Neural crest cell (in vitro differentiated cells): ENCODE measurements at regions not wholly inside any gene's neighbourhood (a gene's known extent, or its start where the extent isn't known, plus 50 kb on each side); places are given as distances from the start of the nearest gene placed in this dataset.

ENCODE experiments used
- DNase-seq: peaks from one replicate; pipeline ENCODE4 v3.0.0; 2021; ENCODE audit warnings: low read depth, mixed read lengths, low spot score
- H3K27ac Mint-ChIP-seq: one replicate; pipeline ENCODE4 v1.8.0; 2021; ENCODE audit warnings: mild to moderate bottlenecking, mixed read lengths; ENCODE audit not compliant: unreplicated experiment
- H3K27me3 Mint-ChIP-seq: 2 replicates; pipeline ENCODE4 v1.8.0; 2021; ENCODE audit warnings: low read depth, mild to moderate bottlenecking, mixed read lengths
- H3K36me3 Mint-ChIP-seq: 2 replicates; pipeline ENCODE4 v1.8.0; 2021; ENCODE audit warnings: low read depth, mild to moderate bottlenecking, mixed read lengths
- H3K4me1 Mint-ChIP-seq: 2 replicates; pipeline ENCODE4 v1.8.0; 2021; ENCODE audit warnings: mixed read lengths
- H3K4me3 Mint-ChIP-seq: one replicate; pipeline ENCODE4 v1.8.0; 2021; ENCODE audit warnings: mild to moderate bottlenecking, mixed read lengths
- H3K9me3 Mint-ChIP-seq: 2 replicates; pipeline ENCODE4 v1.8.0; 2021; ENCODE audit warnings: mixed read lengths
- TF ChIP-seq, protein P1 (sequence below): fragments of 200-600 bp; sonication (generic); conservative IDR thresholded peaks from 2 replicates; pipeline ENCODE4 v1.5.0; 2021; ENCODE audit warnings: antibody characterized with exemption, mild to moderate bottlenecking

DNA sequence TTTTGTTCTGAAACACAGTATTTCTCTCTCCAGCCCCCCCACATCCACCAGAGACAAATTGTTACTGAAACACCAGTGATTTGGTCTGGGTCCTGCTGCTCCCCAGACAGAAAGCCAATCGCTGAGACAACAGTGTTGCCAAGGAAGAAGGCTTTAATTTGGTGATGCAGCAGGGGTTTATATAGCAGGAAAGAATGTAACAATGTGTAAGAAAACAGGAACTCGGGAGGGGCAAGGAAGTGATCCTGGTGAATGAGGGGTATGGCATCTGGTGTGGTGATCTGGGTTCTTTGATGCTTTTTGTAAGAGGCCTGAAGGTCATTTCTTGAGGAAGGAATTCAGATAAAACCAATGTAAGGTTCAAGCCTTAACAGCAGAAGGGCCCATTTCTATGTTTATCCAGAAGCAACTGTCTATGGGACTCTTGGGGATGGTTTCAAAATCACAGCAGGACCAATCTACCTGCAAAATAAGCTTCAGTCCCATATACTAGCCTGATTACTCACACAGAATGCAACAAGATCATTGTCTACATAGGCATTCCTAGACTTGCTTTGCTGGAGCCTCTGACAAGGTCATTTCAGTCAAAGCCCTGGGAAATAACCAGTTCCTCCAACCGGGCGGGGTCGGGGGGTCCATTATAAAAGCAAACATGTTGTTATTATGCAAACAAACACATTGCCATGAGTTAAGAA lies 445.2 kb upstream of the ZFP42 start:
- DNase-seq: no peak
- Mint-ChIP-seq H3K27ac (no peak overlapping the region), H3K27me3 (no peaks in the 10 kb centered on the region), H3K36me3 (no peaks in the 10 kb centered on the region), H3K4me3 (no peak overlapping the region), H3K9me3 (peaks cover 5% of the 10 kb centered on the region), H3K4me1 (no peaks in the 10 kb centered on the region)
- TF ChIP-seq, protein P1, sequence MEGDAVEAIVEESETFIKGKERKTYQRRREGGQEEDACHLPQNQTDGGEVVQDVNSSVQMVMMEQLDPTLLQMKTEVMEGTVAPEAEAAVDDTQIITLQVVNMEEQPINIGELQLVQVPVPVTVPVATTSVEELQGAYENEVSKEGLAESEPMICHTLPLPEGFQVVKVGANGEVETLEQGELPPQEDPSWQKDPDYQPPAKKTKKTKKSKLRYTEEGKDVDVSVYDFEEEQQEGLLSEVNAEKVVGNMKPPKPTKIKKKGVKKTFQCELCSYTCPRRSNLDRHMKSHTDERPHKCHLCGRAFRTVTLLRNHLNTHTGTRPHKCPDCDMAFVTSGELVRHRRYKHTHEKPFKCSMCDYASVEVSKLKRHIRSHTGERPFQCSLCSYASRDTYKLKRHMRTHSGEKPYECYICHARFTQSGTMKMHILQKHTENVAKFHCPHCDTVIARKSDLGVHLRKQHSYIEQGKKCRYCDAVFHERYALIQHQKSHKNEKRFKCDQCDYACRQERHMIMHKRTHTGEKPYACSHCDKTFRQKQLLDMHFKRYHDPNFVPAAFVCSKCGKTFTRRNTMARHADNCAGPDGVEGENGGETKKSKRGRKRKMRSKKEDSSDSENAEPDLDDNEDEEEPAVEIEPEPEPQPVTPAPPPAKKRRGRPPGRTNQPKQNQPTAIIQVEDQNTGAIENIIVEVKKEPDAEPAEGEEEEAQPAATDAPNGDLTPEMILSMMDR: no peak

DNA sequence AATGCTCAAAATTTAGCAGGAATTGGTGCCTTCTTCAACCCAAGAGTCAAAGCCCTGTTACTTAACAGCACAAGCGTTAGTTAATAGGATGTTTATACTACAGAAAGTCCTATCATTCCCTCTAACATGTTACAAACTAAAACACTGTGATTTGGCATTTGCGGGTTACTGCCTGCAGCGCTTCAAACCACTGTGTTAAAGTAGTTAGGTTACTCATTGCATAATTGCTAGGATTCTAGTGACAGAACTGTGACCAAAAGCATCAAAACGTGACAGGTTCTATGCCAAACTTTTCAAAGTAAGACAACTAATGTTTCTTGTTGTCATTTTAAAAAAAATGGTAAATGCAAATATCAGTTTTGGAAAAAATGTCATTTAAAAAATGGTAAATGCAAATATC lies 442.8 kb upstream of the ZFP42 start:
- TF ChIP-seq, protein P1: no peak
- Mint-ChIP-seq H3K36me3 (no peaks in the 10 kb centered on the region), H3K27ac (no peak overlapping the region), H3K9me3 (peaks cover 5% of the 10 kb centered on the region), H3K4me1 (peaks cover 3% of the 10 kb centered on the region), H3K4me3 (no peak overlapping the region), H3K27me3 (no peaks in the 10 kb centered on the region)
- DNase-seq: no peak

DNA sequence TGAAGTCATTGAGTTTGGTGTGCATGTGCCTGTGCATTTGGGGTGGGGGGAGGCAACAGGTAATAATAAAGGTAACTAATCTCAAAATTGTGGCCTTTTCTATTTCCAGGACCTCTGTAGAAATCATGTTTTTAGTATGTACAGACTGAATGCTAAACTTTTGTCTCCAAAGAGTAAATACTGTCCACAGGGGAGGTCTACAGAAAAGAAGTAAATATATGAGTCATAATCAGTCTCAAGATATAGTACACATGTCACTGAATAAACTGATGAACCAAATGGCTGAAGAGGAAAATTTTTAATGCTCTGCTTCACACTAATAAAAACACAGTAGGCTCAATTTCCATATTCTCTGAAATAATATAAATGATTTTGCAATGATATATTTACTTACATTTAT lies 440.4 kb upstream of the ZFP42 start:
- no peak for DNase-seq
- H3K9me3 Mint-ChIP-seq: peaks cover 5% of the 10 kb centered on the region
- TF ChIP-seq, protein P1: no peak
- peaks cover 9% of the 10 kb centered on the region for H3K4me1 Mint-ChIP-seq
- H3K4me3 Mint-ChIP-seq: no peak overlapping the region
- peaks cover 3% of the 10 kb centered on the region for H3K27me3 Mint-ChIP-seq
- no peak overlapping the region for H3K27ac Mint-ChIP-seq
- no peaks in the 10 kb centered on the region for H3K36me3 Mint-ChIP-seq

DNA sequence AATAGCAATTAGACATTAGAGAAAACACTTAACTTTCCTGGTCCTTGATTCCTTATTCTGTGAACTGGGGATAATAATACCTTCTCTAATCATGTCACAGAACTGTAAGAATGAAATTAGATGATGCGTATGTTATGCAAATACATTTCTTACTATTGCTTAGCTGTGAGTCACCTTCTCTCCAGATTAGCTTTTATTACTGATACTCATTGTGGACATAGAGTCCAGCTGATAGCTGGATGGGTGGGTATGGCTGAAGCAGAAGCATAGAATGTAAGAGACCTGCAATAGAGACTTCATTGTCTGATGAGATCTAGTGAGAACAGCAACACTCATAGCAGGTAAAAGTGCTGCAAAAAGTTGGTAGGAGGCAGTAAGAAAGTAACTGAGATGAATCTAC lies 437.2 kb upstream of the ZFP42 start:
- DNase-seq: no peak
- Mint-ChIP-seq H3K36me3 (no peaks in the 10 kb centered on the region), H3K27me3 (peaks cover 3% of the 10 kb centered on the region), H3K27ac (no peak overlapping the region), H3K9me3 (no peaks in the 10 kb centered on the region), H3K4me3 (no peak overlapping the region), H3K4me1 (peaks cover 11% of the 10 kb centered on the region)
- TF ChIP-seq, protein P1: no peak

DNA sequence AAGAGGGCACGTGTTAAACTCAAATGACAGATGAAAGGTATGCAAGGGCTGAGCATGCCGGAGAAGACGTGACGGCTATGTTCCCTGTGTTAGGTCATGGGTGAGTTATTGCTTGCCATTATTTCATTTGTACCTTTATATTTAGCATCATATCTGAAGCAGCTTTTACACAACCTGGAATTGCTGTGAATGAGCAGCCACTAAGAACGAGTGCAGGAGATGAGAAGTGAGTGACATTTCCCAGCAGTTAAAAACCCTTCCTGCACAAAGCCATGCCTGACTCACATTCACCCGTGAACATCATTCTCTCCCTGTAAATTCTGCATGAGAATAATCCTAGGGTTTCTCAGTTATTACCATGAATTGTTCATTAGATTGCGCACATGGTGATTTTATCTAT lies 433.2 kb upstream of the ZFP42 start:
- TF ChIP-seq, protein P1: no peak
- Mint-ChIP-seq H3K4me1 (peaks cover 9% of the 10 kb centered on the region), H3K9me3 (no peaks in the 10 kb centered on the region), H3K36me3 (no peaks in the 10 kb centered on the region), H3K27me3 (peaks cover 3% of the 10 kb centered on the region), H3K27ac (no peak overlapping the region), H3K4me3 (no peak overlapping the region)
- DNase-seq: no peak
